CD4-positive, alpha-beta T cell treated with Interleukin-15 for 4 hours (primary cell): ENCODE measurements at regions not wholly inside any gene's neighbourhood (a gene's known extent, or its start where the extent isn't known, plus 50 kb on each side); places are given as distances from the start of the nearest gene placed in this dataset.

Experiments used
- DNase-seq: peaks from one replicate; pipeline ENCODE4 v3.0.0-alpha.2; 2020; ENCODE audit warnings: low spot score

- DNase-seq, result no peak
These were observed 1032.7 kb downstream of the ADGRL3 start for GRCh38 chr4:62232814-62233213.

- DNase-seq, result no peak
These were observed 1031.9 kb downstream of the ADGRL3 start for GRCh38 chr4:62231994-62232393.

- no peak for DNase-seq
These were observed 1026.0 kb downstream of the ADGRL3 start for GRCh38 chr4:62226082-62226481.

- no peak for DNase-seq
These were observed 1022.0 kb downstream of the ADGRL3 start for GRCh38 chr4:62222121-62222520.

- no peak for DNase-seq
These were observed 1010.4 kb downstream of the ADGRL3 start for GRCh38 chr4:62210486-62210885.

- no peak for DNase-seq
These were observed 1009.8 kb downstream of the ADGRL3 start for GRCh38 chr4:62209757-62210485.

- DNase-seq, result no peak
These were observed 1008.8 kb downstream of the ADGRL3 start for GRCh38 chr4:62208921-62209320.

- no peak for DNase-seq
These were observed 1004.0 kb downstream of the ADGRL3 start for GRCh38 chr4:62204136-62204535.

GRCh38 chr4:62199291-62199810, 999.2 kb downstream of the ADGRL3 start:
- DNase-seq, result no peak

- DNase-seq, result no peak
These were observed 996.2 kb downstream of the ADGRL3 start for GRCh38 chr4:62196338-62196737.

- no peak for DNase-seq
These were observed 994.2 kb downstream of the ADGRL3 start for GRCh38 chr4:62194342-62194741.

GRCh38 chr4:62193761-62194160, 993.6 kb downstream of the ADGRL3 start:
- no peak for DNase-seq

GRCh38 chr4:62191451-62192240, 991.5 kb downstream of the ADGRL3 start:
- no peak for DNase-seq

- no peak for DNase-seq
These were observed 970.1 kb downstream of the ADGRL3 start for GRCh38 chr4:62170235-62170634.

GRCh38 chr4:62168681-62169080, 968.6 kb downstream of the ADGRL3 start:
- no peak for DNase-seq

GRCh38 chr4:62162606-62163005, 962.5 kb downstream of the ADGRL3 start:
- no peak for DNase-seq

GRCh38 chr4:62161446-62161845, 961.3 kb downstream of the ADGRL3 start:
- DNase-seq, result no peak

- DNase-seq, result no peak
These were observed 959.8 kb downstream of the ADGRL3 start for GRCh38 chr4:62159876-62160275.

GRCh38 chr4:62159306-62159705, 959.2 kb downstream of the ADGRL3 start:
- no peak for DNase-seq

- no peak for DNase-seq
These were observed 956.1 kb downstream of the ADGRL3 start for GRCh38 chr4:62156205-62156604.

GRCh38 chr4:62145276-62145675, 945.1 kb downstream of the ADGRL3 start:
- DNase-seq, result no peak

- no peak for DNase-seq
These were observed 944.3 kb downstream of the ADGRL3 start for GRCh38 chr4:62144431-62144830.

- DNase-seq, result no peak
These were observed 935.5 kb downstream of the ADGRL3 start for GRCh38 chr4:62135565-62136156.
